HepG2 (cell line): ENCODE measurements at regions not wholly inside any gene's neighbourhood (a gene's known extent, or its start where the extent isn't known, plus 50 kb on each side); places are given as distances from the start of the nearest gene placed in this dataset.

Experiments
- ATAC-seq: fragments of 200-7000 bp; cut with Tn5 transposase; 3 replicates; pipeline ENCODE4 v1.9.1; 2020; ENCODE audit warnings: mild to moderate bottlenecking, moderate library complexity
- BruUV-seq: library from RNA; stranded (reverse); fragments of 400-500 nt; replicated peaks from 2 replicates; lab custom pipeline; 2021; lab: Mats Ljungman, UMichigan
- CTCF ChIA-PET: fragments of 300-600 bp; formaldehyde crosslinking; extraction: SDS; loops from one replicate; lab custom pipeline; 2021; ENCODE audit warnings: low total read pairs, inconsistent platforms, low intra/inter-chr PET ratio; lab: Yijun Ruan, JAX
- POLR2A ChIA-PET: fragments of 350-600 bp; sonication (Branson Sonifier 250); formaldehyde crosslinking; loops from one replicate; lab custom pipeline; 2020; ENCODE audit warnings: antibody characterized with exemption, inconsistent platforms; lab: Yijun Ruan, JAX
- DNase-seq: peaks from one replicate; pipeline ENCODE4 v3.0.0-alpha.2; 2015; ENCODE audit warnings: low spot score
- FAIRE-seq: peaks from 3 replicates; lab custom pipeline; 2011; peaks lifted over from hg19 to GRCh38; lab: Jason Lieb, UNC
- H2AFZ ChIP-seq: one replicate; pipeline ENCODE4 v1.6.1; 2011; ENCODE audit warnings: low read length, inconsistent platforms
- H3K27ac ChIP-seq: fragments of 300-600 bp; 3 replicates; pipeline ENCODE4 v1.8.0; 2011; ENCODE audit warnings: mixed run types, mild to moderate bottlenecking, mixed read lengths, low read length, inconsistent platforms; ENCODE audit not compliant: insufficient read depth; ENCODE audit errors: extremely low read length
- H3K27me3 ChIP-seq, 2 experiments: fragments of 200-600 bp in 1 of 2; 2 replicates in 1 of 2; 3 replicates in 1 of 2; pipeline versions ENCODE4 v1.6.0 to v1.8.0; 2011; ENCODE audit warnings: low read length in 2 of 2, mild to moderate bottlenecking in 2 of 2, moderate library complexity in 2 of 2, inconsistent platforms in 1 of 2; ENCODE audit not compliant: insufficient read depth in 2 of 2, control insufficient read depth in 1 of 2
- H3K36me3 ChIP-seq, 2 experiments: fragments of 200-600 bp in 1 of 2; replicated peaks in 1 of 2; 2 replicates in 1 of 2; 3 replicates in 1 of 2; pipeline versions ENCODE4 v1.5.1 to v1.8.0; 2011; ENCODE audit warnings: low read length in 2 of 2, inconsistent platforms in 1 of 2; ENCODE audit not compliant: insufficient read depth in 2 of 2, control insufficient read depth in 1 of 2
- H3K4me1 ChIP-seq: 2 replicates; pipeline ENCODE4 v1.5.1; 2012; ENCODE audit warnings: low read length, inconsistent platforms; ENCODE audit not compliant: insufficient read depth
- H3K4me2 ChIP-seq: 2 replicates; pipeline ENCODE4 v1.6.0; 2011; ENCODE audit warnings: low read depth, low read length, inconsistent platforms
- H3K4me3 ChIP-seq, 3 experiments: fragments of 200-600 bp in 1 of 3; sonication (generic), shearing (Covaris generic) in 1 of 3; replicated peaks in 1 of 3; 2 replicates each; pipeline ENCODE4 v1.5.1; 2011 to 2016; ENCODE audit warnings: low read length in 3 of 3, inconsistent platforms in 2 of 3, low read depth in 2 of 3, mild to moderate bottlenecking in 2 of 3, control low read depth in 1 of 3, mixed read lengths in 1 of 3; ENCODE audit not compliant: insufficient read depth in 1 of 3
- H3K79me2 ChIP-seq: one replicate; pipeline ENCODE4 v1.6.1; 2011; ENCODE audit warnings: low read length, inconsistent platforms; ENCODE audit not compliant: insufficient read depth
- H3K9ac ChIP-seq: 2 replicates; pipeline ENCODE4 v1.6.0; 2011; ENCODE audit warnings: mild to moderate bottlenecking, low read depth, low read length, inconsistent platforms; ENCODE audit not compliant: insufficient read depth
- H3K9me3 ChIP-seq: 2 replicates; pipeline ENCODE4 v1.5.1; 2012; ENCODE audit warnings: mild to moderate bottlenecking, low read length
- H4K20me1 ChIP-seq: 2 replicates; pipeline ENCODE4 v1.6.0; 2011; ENCODE audit warnings: inconsistent platforms, mild to moderate bottlenecking, low read length, moderate library complexity; ENCODE audit not compliant: insufficient read depth
- FOXK1 ChIP-seq: sonication (generic); formaldehyde crosslinking; IDR thresholded peaks from 2 replicates; pipeline ENCODE4 v1.4.0; 2020; ENCODE audit warnings: low read depth, missing genetic modification reagents, borderline replicate concordance
- KAT2B ChIP-seq: fragments of 150-350 bp; IDR thresholded peaks from 2 replicates; pipeline ENCODE4 v1.6.1; 2014; ENCODE audit warnings: low read depth, low read length, borderline replicate concordance
- KAT7 ChIP-seq: IDR thresholded peaks from 2 replicates; pipeline ENCODE4 v1.6.1; 2018; ENCODE audit warnings: borderline replicate concordance, missing compliant biosample characterization
- KMT2A ChIP-seq: sonication (generic); formaldehyde crosslinking; IDR thresholded peaks from 2 replicates; pipeline ENCODE4 v1.4.0; 2020; ENCODE audit warnings: missing genetic modification reagents
- NR3C1 ChIP-seq: sonication (generic); formaldehyde crosslinking; IDR thresholded peaks from 2 replicates; pipeline ENCODE4 v1.4.0; 2020; ENCODE audit warnings: missing genetic modification reagents
- RBFOX2 ChIP-seq: fragments of 200-400 bp; formaldehyde crosslinking; IDR thresholded peaks from 2 replicates; pipeline ENCODE4 v1.6.1; 2017; ENCODE audit warnings: low read depth, mild to moderate bottlenecking, low read length
- RFX5 ChIP-seq: IDR thresholded peaks from 2 replicates; pipeline ENCODE4 v1.6.1; 2011; ENCODE audit warnings: low read depth, low read length, improper control_type of control experiment
- RORA ChIP-seq: sonication (generic); formaldehyde crosslinking; IDR thresholded peaks from 2 replicates; pipeline ENCODE4 v1.5.0; 2020; ENCODE audit warnings: mild to moderate bottlenecking, missing genetic modification reagents, moderate library complexity
- ZBTB42 ChIP-seq: sonication (generic); formaldehyde crosslinking; IDR thresholded peaks from 2 replicates; pipeline ENCODE4 v1.5.0; 2020; ENCODE audit warnings: mild to moderate bottlenecking, missing genetic modification reagents
- ZNF230 ChIP-seq: sonication (generic); formaldehyde crosslinking; IDR thresholded peaks from 2 replicates; pipeline ENCODE4 v1.4.0; 2020; ENCODE audit warnings: mild to moderate bottlenecking, missing genetic modification reagents
- ZNF543 ChIP-seq: sonication (generic); formaldehyde crosslinking; IDR thresholded peaks from 2 replicates; pipeline ENCODE4 v1.4.0; 2020; ENCODE audit warnings: mild to moderate bottlenecking, missing genetic modification reagents
- WGBS: methylation state at CpG from one replicate; pipeline ENCODE4 v1.1.6; 2017; ENCODE audit warnings: low lambda C conversion rate; 5-methylcytosine and 5-hydroxymethylcytosine counted together
- in situ Hi-C: cut with HindIII; loops from 2 replicates; pipeline ENCODE4 v1.10.0; 2017; ENCODE audit warnings: low pct_unique_long_range_greater_than_20kb; ENCODE audit not compliant: extremely low pct_ligation_motif_present
- intact Hi-C: fragments of 100-400 bp; cut with micrococcal nuclease; formaldehyde crosslinking; loops from one replicate; pipeline ENCODE4 v1.10.0; 2022; ENCODE audit not compliant: unreplicated experiment
- TF ChIP-seq, protein P1 (sequence below): sonication (generic); formaldehyde crosslinking; IDR thresholded peaks from 2 replicates; pipeline ENCODE4 v1.5.1; 2020; ENCODE audit warnings: mild to moderate bottlenecking, missing genetic modification reagents, borderline replicate concordance
- TF ChIP-seq, protein P2 (sequence below): sonication (generic); formaldehyde crosslinking; IDR thresholded peaks from 2 replicates; pipeline ENCODE4 v1.9.0; 2021; ENCODE audit warnings: missing genetic modification reagents, borderline replicate concordance

DNA sequence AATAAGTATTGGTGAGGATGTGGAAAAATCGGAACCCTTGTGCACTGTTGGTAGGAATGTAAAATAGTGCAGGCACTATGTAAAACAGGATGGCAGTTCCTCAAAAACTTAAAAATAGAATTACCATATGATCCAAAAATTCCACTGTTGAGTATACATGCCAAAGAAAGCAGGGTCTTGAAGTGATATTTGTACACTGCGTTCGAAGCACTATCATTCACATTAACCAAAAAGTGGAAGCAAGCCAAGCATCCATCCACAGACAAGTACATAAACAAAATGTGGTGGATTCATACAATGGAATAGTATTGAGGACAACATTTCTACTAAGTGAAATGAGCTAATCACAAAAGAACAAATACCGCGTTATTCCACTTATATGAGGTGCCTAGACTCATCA is 200.7 kb downstream of the TJP1 start (continued):
- TF ChIP-seq, protein P1, sequence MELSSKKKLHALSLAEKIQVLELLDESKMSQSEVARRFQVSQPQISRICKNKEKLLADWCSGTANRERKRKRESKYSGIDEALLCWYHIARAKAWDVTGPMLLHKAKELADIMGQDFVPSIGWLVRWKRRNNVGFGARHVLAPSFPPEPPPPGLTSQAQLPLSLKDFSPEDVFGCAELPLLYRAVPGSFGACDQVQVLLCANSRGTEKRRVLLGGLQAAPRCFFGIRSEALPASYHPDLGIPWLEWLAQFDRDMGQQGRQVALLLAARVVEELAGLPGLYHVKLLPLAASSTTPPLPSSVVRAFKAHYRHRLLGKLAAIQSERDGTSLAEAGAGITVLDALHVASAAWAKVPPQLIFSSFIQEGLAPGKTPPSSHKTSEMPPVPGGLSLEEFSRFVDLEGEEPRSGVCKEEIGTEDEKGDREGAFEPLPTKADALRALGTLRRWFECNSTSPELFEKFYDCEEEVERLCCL: no peak
- TF ChIP-seq RORA (no peak), KMT2A (no peak), ZBTB42 (CRISPR knock-in tag) (no peak), RBFOX2 (no peak), KAT7 (CRISPR knock-in tag) (no peak), ZNF230 (CRISPR knock-in tag) (no peak), KAT2B (no peak)

DNA sequence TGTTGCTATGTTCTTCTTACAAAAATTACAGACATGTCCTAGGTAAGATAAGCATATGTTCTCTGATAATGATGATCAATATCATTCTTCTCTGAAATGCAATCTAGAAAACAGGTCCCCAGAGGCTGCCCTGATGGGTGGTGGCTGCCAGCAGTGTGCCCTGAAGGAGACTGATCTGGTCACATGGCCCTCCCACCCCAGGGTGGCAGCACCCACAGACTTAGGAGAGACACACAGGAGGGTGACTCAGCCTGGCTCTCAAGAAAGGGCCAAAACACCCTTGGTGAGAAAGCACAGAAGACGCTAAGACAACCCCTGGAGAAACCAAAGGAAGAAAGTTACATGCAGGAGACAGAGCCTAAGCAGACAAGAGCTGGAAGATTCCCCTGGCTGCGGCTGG is 203.7 kb downstream of the TJP1 start:
- no TSS peak for BruUV-seq
- H2AFZ ChIP-seq: no peak overlapping the region
- no peaks in the 10 kb centered on the region; a peak in 1 of 5 replicates for H3K27me3 ChIP-seq
- DNase-seq: no peak
- CTCF ChIA-PET: no interaction called here
- no peaks in the 10 kb centered on the region for H4K20me1 ChIP-seq
- FAIRE-seq: no peak
- intact Hi-C loops: no loop called here
- TF ChIP-seq RFX5: no peak
- no peak for TF ChIP-seq NR3C1 (CRISPR knock-in tag)
- TF ChIP-seq FOXK1 (CRISPR knock-in tag): no peak
- TF ChIP-seq, protein P2, sequence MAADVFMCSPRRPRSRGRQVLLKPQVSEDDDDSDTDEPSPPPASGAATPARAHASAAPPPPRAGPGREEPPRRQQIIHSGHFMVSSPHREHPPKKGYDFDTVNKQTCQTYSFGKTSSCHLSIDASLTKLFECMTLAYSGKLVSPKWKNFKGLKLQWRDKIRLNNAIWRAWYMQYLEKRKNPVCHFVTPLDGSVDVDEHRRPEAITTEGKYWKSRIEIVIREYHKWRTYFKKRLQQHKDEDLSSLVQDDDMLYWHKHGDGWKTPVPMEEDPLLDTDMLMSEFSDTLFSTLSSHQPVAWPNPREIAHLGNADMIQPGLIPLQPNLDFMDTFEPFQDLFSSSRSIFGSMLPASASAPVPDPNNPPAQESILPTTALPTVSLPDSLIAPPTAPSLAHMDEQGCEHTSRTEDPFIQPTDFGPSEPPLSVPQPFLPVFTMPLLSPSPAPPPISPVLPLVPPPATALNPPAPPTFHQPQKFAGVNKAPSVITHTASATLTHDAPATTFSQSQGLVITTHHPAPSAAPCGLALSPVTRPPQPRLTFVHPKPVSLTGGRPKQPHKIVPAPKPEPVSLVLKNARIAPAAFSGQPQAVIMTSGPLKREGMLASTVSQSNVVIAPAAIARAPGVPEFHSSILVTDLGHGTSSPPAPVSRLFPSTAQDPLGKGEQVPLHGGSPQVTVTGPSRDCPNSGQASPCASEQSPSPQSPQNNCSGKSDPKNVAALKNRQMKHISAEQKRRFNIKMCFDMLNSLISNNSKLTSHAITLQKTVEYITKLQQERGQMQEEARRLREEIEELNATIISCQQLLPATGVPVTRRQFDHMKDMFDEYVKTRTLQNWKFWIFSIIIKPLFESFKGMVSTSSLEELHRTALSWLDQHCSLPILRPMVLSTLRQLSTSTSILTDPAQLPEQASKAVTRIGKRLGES: no peak
- TF ChIP-seq ZNF543 (CRISPR knock-in tag): no peak
- no peak overlapping the region for H3K4me2 ChIP-seq
- POLR2A ChIA-PET: no interaction called here
- WGBS: 13% methylated on average over 2 of the region's 2 CpGs
- no peak overlapping the region for H3K4me3 ChIP-seq
- no peaks in the 10 kb centered on the region for H3K4me1 ChIP-seq
- in situ Hi-C loops: no loop called here
- H3K9me3 ChIP-seq: no peaks in the 10 kb centered on the region
- no peaks in the 10 kb centered on the region for H3K36me3 ChIP-seq
- H3K79me2 ChIP-seq: no peaks in the 10 kb centered on the region
- no peak for ATAC-seq
- H3K9ac ChIP-seq: no peak overlapping the region
- H3K27ac ChIP-seq: no peak overlapping the region
